H1 (cell line): ENCODE measurements at regions not wholly inside any gene's neighbourhood (a gene's known extent, or its start where the extent isn't known, plus 50 kb on each side); places are given as distances from the start of the nearest gene placed in this dataset.

Source experiments
- CTCF ChIA-PET: fragments of 300-600 bp; sonication (Branson Sonifier 250); formaldehyde crosslinking; loops from one replicate; lab custom pipeline; 2021; ENCODE audit not compliant: partially characterized antibody; lab: Charles Lee
- POLR2A ChIA-PET: fragments of 300-600 bp; sonication (Branson Sonifier 250); formaldehyde crosslinking; loops from one replicate; lab custom pipeline; 2021; ENCODE audit warnings: inconsistent platforms; ENCODE audit not compliant: partially characterized antibody; lab: Charles Lee
- DNase-seq, 2 experiments: peaks; one replicate each; pipeline versions ENCODE4 v3.0.0 to v3.0.0-alpha.2; 2010 to 2022; ENCODE audit warnings: low spot score in 2 of 2, low read depth in 1 of 2, mixed read lengths in 1 of 2
- FAIRE-seq: peaks from 2 replicates; lab custom pipeline; 2011; peaks lifted over from hg19 to GRCh38; lab: Jason Lieb, UNC
- H2AFZ ChIP-seq: 2 replicates; pipeline ENCODE4 v1.8.1; 2012; ENCODE audit warnings: low read length, inconsistent platforms
- H2AK5ac ChIP-seq: 2 replicates; pipeline ENCODE4 v1.6.1; 2013; ENCODE audit warnings: low read depth, low read length
- H2BK120ac ChIP-seq: replicated peaks from 2 replicates; pipeline ENCODE3; 2013; ENCODE audit warnings: low read depth, low read length, inconsistent platforms
- H2BK12ac ChIP-seq: 2 replicates; pipeline ENCODE4 v1.6.1; 2013; ENCODE audit warnings: low read depth, low read length
- H2BK15ac ChIP-seq: 2 replicates; pipeline ENCODE4 v1.6.1; 2013; ENCODE audit warnings: low read length
- H2BK20ac ChIP-seq: 2 replicates; pipeline ENCODE4 v1.6.1; 2013; ENCODE audit warnings: low read length
- H2BK5ac ChIP-seq: 2 replicates; pipeline ENCODE4 v1.6.1; 2013; ENCODE audit warnings: low read depth, low read length
- H3K14ac ChIP-seq: 2 replicates; pipeline ENCODE4 v1.6.1; 2013; ENCODE audit warnings: inconsistent platforms; ENCODE audit not compliant: insufficient read length
- H3K18ac ChIP-seq: 2 replicates; pipeline ENCODE4 v1.6.1; 2013; ENCODE audit warnings: low read length; ENCODE audit errors: extremely low read depth
- H3K23ac ChIP-seq: 2 replicates; pipeline ENCODE4 v1.6.1; 2013; ENCODE audit warnings: inconsistent platforms; ENCODE audit not compliant: insufficient read length
- H3K23me2 ChIP-seq: 2 replicates; pipeline ENCODE4 v1.6.1; 2013; ENCODE audit warnings: low read depth, low read length
- H3K27ac ChIP-seq: 2 replicates; pipeline ENCODE4 v1.6.1; 2011; ENCODE audit warnings: low read depth, low read length, inconsistent platforms
- H3K27me3 ChIP-seq, 4 experiments: replicated peaks in 1 of 4; 1 replicate in 1 of 4; 2 replicates in 3 of 4; pipeline versions ENCODE4 v1.6.1 to v1.8.1; 2011 to 2013; ENCODE audit warnings: low read length in 3 of 4, mild to moderate bottlenecking in 3 of 4, inconsistent platforms in 2 of 4, mixed read lengths in 2 of 4, moderate library complexity in 1 of 4; ENCODE audit not compliant: control insufficient read depth in 3 of 4, insufficient read depth in 3 of 4; ENCODE audit errors: extremely low read depth in 1 of 4
- H3K36me3 ChIP-seq, 4 experiments: 2 replicates each; pipeline versions ENCODE4 v1.6.1 to v1.8.1; 2011 to 2013; ENCODE audit warnings: mild to moderate bottlenecking in 4 of 4, low read length in 3 of 4, moderate library complexity in 2 of 4, control low read depth in 1 of 4, inconsistent platforms in 1 of 4; ENCODE audit not compliant: insufficient read depth in 4 of 4, control insufficient read depth in 2 of 4
- H3K4ac ChIP-seq: replicated peaks from 2 replicates; pipeline ENCODE3; 2013; ENCODE audit warnings: low read length, low read depth, mixed read lengths, inconsistent platforms; ENCODE audit not compliant: insufficient read length
- H3K4me1 ChIP-seq, 4 experiments: replicated peaks in 1 of 4; 1 replicate in 1 of 4; 2 replicates in 3 of 4; pipeline versions ENCODE4 v1.6.1 to v1.8.1; 2011 to 2013; ENCODE audit warnings: low read length in 3 of 4, inconsistent platforms in 2 of 4, mixed read lengths in 1 of 4; ENCODE audit not compliant: insufficient read depth in 4 of 4, control insufficient read depth in 3 of 4
- H3K4me2 ChIP-seq, 2 experiments: 2 replicates each; pipeline versions ENCODE4 v1.6.1 to v1.8.1; 2011 to 2013; ENCODE audit warnings: low read depth in 2 of 2, low read length in 2 of 2, control low read depth in 1 of 2, inconsistent platforms in 1 of 2, mild to moderate bottlenecking in 1 of 2; ENCODE audit not compliant: insufficient read depth in 1 of 2
- H3K4me3 ChIP-seq, 4 experiments: fragments of 200-600, 300-600 bp in 1 of 4; sonication (generic), shearing (Covaris generic), sonication (Bioruptor Twin) in 1 of 4; 2 replicates each; pipeline versions ENCODE4 v1.5.1 to v1.8.1; 2011 to 2016; ENCODE audit warnings: low read length in 4 of 4, low read depth in 3 of 4, control low read depth in 2 of 4, inconsistent platforms in 2 of 4, mild to moderate bottlenecking in 2 of 4, mixed read lengths in 1 of 4, moderate library complexity in 1 of 4; ENCODE audit not compliant: insufficient read depth in 2 of 4; ENCODE audit errors: extremely low read depth in 1 of 4
- H3K56ac ChIP-seq: replicated peaks from 2 replicates; pipeline ENCODE3; 2013; ENCODE audit warnings: low read depth, mild to moderate bottlenecking, mixed read lengths, low read length, inconsistent platforms; ENCODE audit not compliant: insufficient read length
- H3K79me1 ChIP-seq: 2 replicates; pipeline ENCODE4 v1.6.1; 2013; ENCODE audit warnings: low read depth, low read length, control low read depth
- H3K79me2 ChIP-seq, 2 experiments: 2 replicates each; pipeline versions ENCODE4 v1.6.1 to v1.8.1; 2012 to 2013; ENCODE audit warnings: low read length in 2 of 2, mild to moderate bottlenecking in 2 of 2, inconsistent platforms in 1 of 2; ENCODE audit not compliant: insufficient read depth in 2 of 2, control insufficient read depth in 1 of 2
- H3K9ac ChIP-seq, 4 experiments: replicated peaks in 1 of 4; 1 replicate in 1 of 4; 2 replicates in 3 of 4; pipeline versions ENCODE4 v1.6.1 to v1.8.1; 2011 to 2013; ENCODE audit warnings: low read depth in 3 of 4, low read length in 3 of 4, control low read depth in 2 of 4, mild to moderate bottlenecking in 2 of 4, moderate library complexity in 2 of 4, inconsistent platforms in 1 of 4; ENCODE audit errors: extremely low read depth in 1 of 4
- H3K9me3 ChIP-seq, 2 experiments: 2 replicates each; pipeline versions ENCODE4 v1.6.1 to v1.8.1; 2012 to 2013; ENCODE audit warnings: mild to moderate bottlenecking in 2 of 2, moderate library complexity in 2 of 2, control low read depth in 1 of 2, inconsistent platforms in 1 of 2, low read depth in 1 of 2, low read length in 1 of 2, mixed read lengths in 1 of 2; ENCODE audit not compliant: insufficient read depth in 2 of 2
- H4K20me1 ChIP-seq, 2 experiments: replicated peaks in 1 of 2; 2 replicates each; pipeline versions ENCODE3 to v1.8.1; 2011 to 2013; ENCODE audit warnings: inconsistent platforms in 2 of 2, low read length in 2 of 2, mild to moderate bottlenecking in 1 of 2; ENCODE audit not compliant: insufficient read depth in 2 of 2, control insufficient read depth in 1 of 2
- H4K5ac ChIP-seq: 2 replicates; pipeline ENCODE4 v1.6.1; 2013; ENCODE audit warnings: low read length, low read depth, mixed read lengths, inconsistent platforms; ENCODE audit not compliant: insufficient read length
- H4K8ac ChIP-seq: 2 replicates; pipeline ENCODE4 v1.8.0; 2013; ENCODE audit warnings: mild to moderate bottlenecking, moderate library complexity, low read length, inconsistent platforms; ENCODE audit not compliant: insufficient read depth; ENCODE audit errors: extremely low read depth
- H4K91ac ChIP-seq: replicated peaks from 2 replicates; pipeline ENCODE3; 2013; ENCODE audit warnings: low read length, mixed read lengths, inconsistent platforms; ENCODE audit not compliant: insufficient read length
- ATF3 ChIP-seq: IDR thresholded peaks from 2 replicates; pipeline ENCODE4 v1.6.1; 2011; ENCODE audit warnings: low read depth, mild to moderate bottlenecking, low read length; ENCODE audit not compliant: insufficient read depth
- CBX8 ChIP-seq: fragments of 300-800, 300-1000 bp; sonication (generic); IDR thresholded peaks from 2 replicates; pipeline ENCODE4 v1.7.1; 2016; ENCODE audit warnings: low read depth, low read length, borderline replicate concordance
- CREB1 ChIP-seq: IDR thresholded peaks from 2 replicates; pipeline ENCODE4 v1.6.1; 2012; ENCODE audit warnings: inconsistent platforms
- E2F6 ChIP-seq: IDR thresholded peaks from 2 replicates; pipeline ENCODE4 v1.6.1; 2012; ENCODE audit warnings: inconsistent platforms
- HDAC6 ChIP-seq: IDR thresholded peaks from one replicate; pipeline ENCODE4 v1.7.1; 2012; ENCODE audit warnings: low read depth, mild to moderate bottlenecking, inconsistent platforms, low read length, moderate library complexity
- KDM5A ChIP-seq: fragments of 200-600 bp; IDR thresholded peaks from 2 replicates; pipeline ENCODE4 v1.7.1; 2012; ENCODE audit warnings: mild to moderate bottlenecking, low read length, inconsistent platforms, mixed read lengths
- MAX ChIP-seq: IDR thresholded peaks from 2 replicates; pipeline ENCODE4 v1.6.1; 2012; ENCODE audit warnings: inconsistent platforms
- RBBP5 ChIP-seq: IDR thresholded peaks from 2 replicates; pipeline ENCODE4 v1.7.1; 2012; ENCODE audit warnings: low read depth, mild to moderate bottlenecking, inconsistent platforms, low read length, moderate library complexity, borderline replicate concordance
- RXRA ChIP-seq: IDR thresholded peaks from 2 replicates; pipeline ENCODE4 v1.6.1; 2011; ENCODE audit warnings: low read depth, mild to moderate bottlenecking, low read length, moderate library complexity; ENCODE audit not compliant: insufficient read depth
- SIN3A ChIP-seq, 2 experiments: IDR thresholded peaks in 1 of 2; conservative IDR thresholded peaks in 1 of 2; 2 replicates each; pipeline ENCODE4 v1.6.1; 2011 to 2012; ENCODE audit warnings: low read length in 2 of 2, improper control_type of control experiment in 1 of 2, low read depth in 1 of 2, mild to moderate bottlenecking in 1 of 2
- SRF ChIP-seq: IDR thresholded peaks from 2 replicates; pipeline ENCODE4 v1.6.1; 2011; ENCODE audit warnings: mild to moderate bottlenecking, low read depth, low read length, moderate library complexity
- TEAD4 ChIP-seq: IDR thresholded peaks from 2 replicates; pipeline ENCODE4 v1.6.1; 2012; ENCODE audit warnings: low read depth, low read length, inconsistent platforms, mixed read lengths
- WGBS, 2 experiments: shearing (Covaris generic) in 1 of 2; methylation state at CpG; one replicate each; pipeline versions ENCODE4 v1.1.6 to v1.1.7; 2013 to 2015; ENCODE audit warnings: low lambda C conversion rate in 2 of 2, mixed read lengths in 2 of 2, inconsistent platforms in 1 of 2, low coverage in 1 of 2, missing lambda C conversion rate in 1 of 2; ENCODE audit not compliant: insufficient replicate concordance in 2 of 2, insufficient coverage in 1 of 2, insufficient read length in 1 of 2; ENCODE audit errors: extremely low coverage in 1 of 2, missing lambda C conversion rate in 1 of 2; 5-methylcytosine and 5-hydroxymethylcytosine counted together

GRCh38 chr4:20095805-20096541 is 155.7 kb upstream of the SLIT2 start:
- FAIRE-seq = no peak
- CTCF ChIA-PET = no interaction called here
- H3K4me1 ChIP-seq = no peaks in the 10 kb centered on the region
- TF ChIP-seq SIN3A (conservative IDR thresholded peaks at IDR 0.05 in 1 of 2, IDR thresholded peaks at IDR 0.05 in 1 of 2; ENCODE audit: low read depth in 1 of 2, low read length in 2 of 2) = no peak
- TF ChIP-seq TEAD4 = no peak
- no peak for TF ChIP-seq E2F6
- TF ChIP-seq RXRA = no peak
- TF ChIP-seq MAX = no peak
- no peak for TF ChIP-seq ATF3
- TF ChIP-seq RBBP5 = no peak
- no peak for TF ChIP-seq SRF
- TF ChIP-seq CBX8 = no peak
- no peak for TF ChIP-seq HDAC6
- TF ChIP-seq CREB1 = no peak
- TF ChIP-seq KDM5A = no peak

More at GRCh38 chr4:20095805-20096541, 155.7 kb upstream of the SLIT2 start:
- H4K20me1 ChIP-seq = no peaks in the 10 kb centered on the region
- H3K36me3 ChIP-seq = no peaks in the 10 kb centered on the region
- no peak overlapping the region for H4K91ac ChIP-seq
- H4K5ac ChIP-seq = no peak overlapping the region
- no peak overlapping the region for H2BK5ac ChIP-seq
- H3K79me2 ChIP-seq = no peaks in the 10 kb centered on the region
- H3K9me3 ChIP-seq = no peaks in the 10 kb centered on the region
- WGBS, 2 experiments = 94% methylated on average over 4 of the region's 4 CpGs; no CpG with 5 or more reads in 1 of the 2 experiments
- no peak overlapping the region for H3K4me3 ChIP-seq
- no peaks in the 10 kb centered on the region for H3K23me2 ChIP-seq
- no peaks in the 10 kb centered on the region for H3K79me1 ChIP-seq
- H2BK20ac ChIP-seq = no peak overlapping the region
- H2BK12ac ChIP-seq = no peak overlapping the region
- no peak overlapping the region for H3K23ac ChIP-seq
- H3K27me3 ChIP-seq = no peaks in the 10 kb centered on the region
- DNase-seq = no peak
- no peak overlapping the region for H3K9ac ChIP-seq
- H3K56ac ChIP-seq = no peak overlapping the region
- no peak overlapping the region for H2BK15ac ChIP-seq
- no peak overlapping the region for H3K4me2 ChIP-seq
- POLR2A ChIA-PET = no interaction called here
- H4K8ac ChIP-seq = no peak overlapping the region
- no peak overlapping the region for H3K4ac ChIP-seq
- no peak overlapping the region for H2AFZ ChIP-seq
- H2BK120ac ChIP-seq = no peak overlapping the region
- no peak overlapping the region for H3K18ac ChIP-seq
- no peak overlapping the region for H3K14ac ChIP-seq
- H3K27ac ChIP-seq = no peak overlapping the region
- no peak overlapping the region for H2AK5ac ChIP-seq
